Stimulated activated memory B cell treated with anti-CD40 and anti-IgM and Interleukin-4, amounts not matched to agents 10 μg/mL and 1 μg/mL and 100 μg/mL, for 72 hours (primary cell): ENCODE measurements at regions not wholly inside any gene's neighbourhood (a gene's known extent, or its start where the extent isn't known, plus 50 kb on each side); places are given as distances from the start of the nearest gene placed in this dataset.

Experiments
- ATAC-seq: fragments of 150-1000 bp; cut with Tn5 transposase; 2 replicates; pipeline ENCODE4 v1.10.0; 2021
- H3K27ac Mint-ChIP-seq: one replicate; pipeline ENCODE4 v1.8.0; 2022; ENCODE audit warnings: mild to moderate bottlenecking, mixed read lengths
- H3K27me3 Mint-ChIP-seq: one replicate; pipeline ENCODE4 v1.8.0; 2022; ENCODE audit warnings: mixed read lengths
- H3K36me3 Mint-ChIP-seq: one replicate; pipeline ENCODE4 v1.8.0; 2022; ENCODE audit warnings: mixed read lengths
- H3K4me1 Mint-ChIP-seq: one replicate; pipeline ENCODE4 v1.8.0; 2022; ENCODE audit warnings: mixed read lengths
- H3K4me3 Mint-ChIP-seq: one replicate; pipeline ENCODE4 v1.8.0; 2022; ENCODE audit warnings: mild to moderate bottlenecking, moderate library complexity, mixed read lengths
- H3K9me3 Mint-ChIP-seq: one replicate; pipeline ENCODE4 v1.8.0; 2022; ENCODE audit warnings: mixed read lengths

GRCh38 chr19:27681972-27682371 is 1531.0 kb downstream of the UQCRFS1 start:
- no peak for ATAC-seq
- no peak overlapping the region for H3K27ac Mint-ChIP-seq
- H3K27me3 Mint-ChIP-seq, result no peaks in the 10 kb centered on the region
- H3K4me1 Mint-ChIP-seq, result no peaks in the 10 kb centered on the region
- H3K36me3 Mint-ChIP-seq, result no peaks in the 10 kb centered on the region
- peaks cover 3% of the 10 kb centered on the region for H3K9me3 Mint-ChIP-seq
- no peak overlapping the region for H3K4me3 Mint-ChIP-seq

- no peak for ATAC-seq
- Mint-ChIP-seq H3K9me3 (peaks cover 3% of the 10 kb centered on the region), H3K27ac (no peak overlapping the region), H3K27me3 (no peaks in the 10 kb centered on the region), H3K36me3 (no peaks in the 10 kb centered on the region), H3K4me1 (no peaks in the 10 kb centered on the region), H3K4me3 (no peak overlapping the region)
These were observed 1533.0 kb downstream of the UQCRFS1 start for GRCh38 chr19:27679905-27680304.

- Mint-ChIP-seq H3K4me1 (no peaks in the 10 kb centered on the region), H3K9me3 (peaks cover 3% of the 10 kb centered on the region), H3K4me3 (no peak overlapping the region), H3K27ac (no peak overlapping the region), H3K36me3 (no peaks in the 10 kb centered on the region), H3K27me3 (no peaks in the 10 kb centered on the region)
- ATAC-seq, result no peak
These were observed 1533.6 kb downstream of the UQCRFS1 start for GRCh38 chr19:27679399-27679798.

GRCh38 chr19:27676877-27677276 is 1536.1 kb downstream of the UQCRFS1 start:
- H3K9me3 Mint-ChIP-seq, result peaks cover 3% of the 10 kb centered on the region
- no peak overlapping the region for H3K4me3 Mint-ChIP-seq
- no peaks in the 10 kb centered on the region for H3K27me3 Mint-ChIP-seq
- H3K27ac Mint-ChIP-seq, result no peak overlapping the region
- no peaks in the 10 kb centered on the region for H3K36me3 Mint-ChIP-seq
- H3K4me1 Mint-ChIP-seq, result no peaks in the 10 kb centered on the region
- ATAC-seq, result no peak

GRCh38 chr19:27676334-27676733 is 1536.6 kb downstream of the UQCRFS1 start:
- no peaks in the 10 kb centered on the region for H3K27me3 Mint-ChIP-seq
- H3K27ac Mint-ChIP-seq, result no peak overlapping the region
- no peaks in the 10 kb centered on the region for H3K4me1 Mint-ChIP-seq
- peaks cover 3% of the 10 kb centered on the region for H3K9me3 Mint-ChIP-seq
- H3K4me3 Mint-ChIP-seq, result no peak overlapping the region
- ATAC-seq, result no peak
- no peaks in the 10 kb centered on the region for H3K36me3 Mint-ChIP-seq

- ATAC-seq, result no peak
- H3K4me1 Mint-ChIP-seq, result no peaks in the 10 kb centered on the region
- no peak overlapping the region for H3K4me3 Mint-ChIP-seq
- H3K36me3 Mint-ChIP-seq, result no peaks in the 10 kb centered on the region
- no peak overlapping the region for H3K27ac Mint-ChIP-seq
- peaks cover 3% of the 10 kb centered on the region for H3K9me3 Mint-ChIP-seq
- no peaks in the 10 kb centered on the region for H3K27me3 Mint-ChIP-seq
These were observed 1537.2 kb downstream of the UQCRFS1 start for GRCh38 chr19:27675771-27676170.

- H3K9me3 Mint-ChIP-seq, result peaks cover 3% of the 10 kb centered on the region
- no peaks in the 10 kb centered on the region for H3K36me3 Mint-ChIP-seq
- no peaks in the 10 kb centered on the region for H3K27me3 Mint-ChIP-seq
- no peak overlapping the region for H3K27ac Mint-ChIP-seq
- no peak for ATAC-seq
- no peaks in the 10 kb centered on the region for H3K4me1 Mint-ChIP-seq
- no peak overlapping the region for H3K4me3 Mint-ChIP-seq
These were observed 1538.2 kb downstream of the UQCRFS1 start for GRCh38 chr19:27674701-27675100.

GRCh38 chr19:27673986-27674385 is 1539.0 kb downstream of the UQCRFS1 start:
- Mint-ChIP-seq H3K36me3 (no peaks in the 10 kb centered on the region), H3K9me3 (no peaks in the 10 kb centered on the region), H3K4me3 (no peak overlapping the region), H3K27me3 (no peaks in the 10 kb centered on the region), H3K27ac (no peak overlapping the region), H3K4me1 (no peaks in the 10 kb centered on the region)
- no peak for ATAC-seq

- H3K27me3 Mint-ChIP-seq, result no peaks in the 10 kb centered on the region
- H3K4me1 Mint-ChIP-seq, result no peaks in the 10 kb centered on the region
- H3K36me3 Mint-ChIP-seq, result no peaks in the 10 kb centered on the region
- no peaks in the 10 kb centered on the region for H3K9me3 Mint-ChIP-seq
- H3K27ac Mint-ChIP-seq, result no peak overlapping the region
- H3K4me3 Mint-ChIP-seq, result no peak overlapping the region
- no peak for ATAC-seq
These were observed 1540.5 kb downstream of the UQCRFS1 start for GRCh38 chr19:27672309-27673047.

- ATAC-seq, result no peak
- Mint-ChIP-seq H3K36me3 (no peaks in the 10 kb centered on the region), H3K27me3 (no peaks in the 10 kb centered on the region), H3K9me3 (no peaks in the 10 kb centered on the region), H3K27ac (no peak overlapping the region), H3K4me3 (no peak overlapping the region), H3K4me1 (no peaks in the 10 kb centered on the region)
These were observed 1541.1 kb downstream of the UQCRFS1 start for GRCh38 chr19:27671876-27672275.

GRCh38 chr19:27660428-27660827 is 1552.5 kb downstream of the UQCRFS1 start:
- Mint-ChIP-seq H3K4me1 (no peaks in the 10 kb centered on the region), H3K36me3 (no peaks in the 10 kb centered on the region), H3K9me3 (peaks cover 14% of the 10 kb centered on the region), H3K27me3 (no peaks in the 10 kb centered on the region), H3K27ac (no peak overlapping the region), H3K4me3 (no peak overlapping the region)
- ATAC-seq, result no peak

GRCh38 chr19:27657271-27658051 is 1555.5 kb downstream of the UQCRFS1 start:
- Mint-ChIP-seq H3K9me3 (peaks cover 14% of the 10 kb centered on the region), H3K27ac (no peak overlapping the region), H3K36me3 (no peaks in the 10 kb centered on the region), H3K4me3 (no peak overlapping the region), H3K27me3 (no peaks in the 10 kb centered on the region), H3K4me1 (no peaks in the 10 kb centered on the region)
- no peak for ATAC-seq

- Mint-ChIP-seq H3K4me3 (no peak overlapping the region), H3K27me3 (no peaks in the 10 kb centered on the region), H3K4me1 (no peaks in the 10 kb centered on the region), H3K36me3 (no peaks in the 10 kb centered on the region), H3K9me3 (peaks cover 10% of the 10 kb centered on the region), H3K27ac (no peak overlapping the region)
- ATAC-seq, result no peak
These were observed 1558.5 kb downstream of the UQCRFS1 start for GRCh38 chr19:27654266-27654990.

- ATAC-seq, result no peak
- H3K27me3 Mint-ChIP-seq, result no peaks in the 10 kb centered on the region
- H3K27ac Mint-ChIP-seq, result no peak overlapping the region
- no peaks in the 10 kb centered on the region for H3K4me1 Mint-ChIP-seq
- no peaks in the 10 kb centered on the region for H3K36me3 Mint-ChIP-seq
- peaks cover 3% of the 10 kb centered on the region for H3K9me3 Mint-ChIP-seq
- H3K4me3 Mint-ChIP-seq, result no peak overlapping the region
These were observed 1560.2 kb downstream of the UQCRFS1 start for GRCh38 chr19:27652796-27653195.

GRCh38 chr19:27652281-27652680 is 1560.7 kb downstream of the UQCRFS1 start:
- H3K4me3 Mint-ChIP-seq, result no peak overlapping the region
- H3K27me3 Mint-ChIP-seq, result no peaks in the 10 kb centered on the region
- no peaks in the 10 kb centered on the region for H3K4me1 Mint-ChIP-seq
- ATAC-seq, result no peak
- no peaks in the 10 kb centered on the region for H3K36me3 Mint-ChIP-seq
- H3K9me3 Mint-ChIP-seq, result peaks cover 3% of the 10 kb centered on the region
- H3K27ac Mint-ChIP-seq, result no peak overlapping the region
